SIG-M5 treated with dmso at 0.1 percent for 504 hours (cell line): ENCODE measurements at regions not wholly inside any gene's neighbourhood (a gene's known extent, or its start where the extent isn't known, plus 50 kb on each side); places are given as distances from the start of the nearest gene placed in this dataset.

Source experiments
- DNase-seq: peaks from one replicate; lab custom pipeline; 2025; ENCODE audit not compliant: unreplicated experiment; lab: John Stamatoyannopoulos, UW

DNA sequence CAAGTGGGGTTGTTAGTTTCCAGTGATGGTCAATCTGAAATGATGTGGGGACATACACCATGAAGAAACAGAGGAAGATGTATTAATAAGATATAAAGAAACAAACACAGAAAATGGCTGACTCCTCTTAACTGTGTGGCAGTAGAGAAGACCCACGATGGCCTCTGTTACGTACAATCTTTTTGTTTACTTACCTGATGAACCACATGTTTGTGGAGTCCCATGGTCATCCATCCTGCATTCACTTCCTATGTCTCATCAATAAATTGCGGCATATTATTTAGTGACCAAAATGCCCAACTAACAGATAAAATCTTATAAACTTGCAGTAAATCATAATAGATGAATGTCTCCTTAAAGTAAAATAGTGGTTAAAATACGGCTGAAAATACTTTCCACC is 740.1 kb upstream of the LINC00305 start:
- DNase-seq: no peak

DNA sequence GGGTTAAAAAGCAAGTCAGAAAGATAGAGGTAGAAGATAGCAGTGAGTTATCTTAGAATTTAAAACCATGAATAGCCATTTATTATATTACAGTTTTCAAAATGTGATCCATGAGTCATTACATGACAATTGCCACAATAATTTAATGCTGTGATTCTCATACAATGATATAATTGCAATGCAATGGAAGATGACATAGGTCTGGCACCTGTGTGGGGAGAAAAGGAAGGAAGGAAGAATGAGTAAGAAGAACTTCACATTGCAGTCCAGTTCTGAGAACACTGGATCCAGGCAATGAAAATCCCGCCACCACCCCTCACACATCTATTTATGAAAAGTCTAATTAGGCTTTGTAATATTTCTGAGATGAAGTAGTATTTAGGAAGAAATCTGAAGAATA is 738.1 kb upstream of the LINC00305 start:
- no peak for DNase-seq

DNA sequence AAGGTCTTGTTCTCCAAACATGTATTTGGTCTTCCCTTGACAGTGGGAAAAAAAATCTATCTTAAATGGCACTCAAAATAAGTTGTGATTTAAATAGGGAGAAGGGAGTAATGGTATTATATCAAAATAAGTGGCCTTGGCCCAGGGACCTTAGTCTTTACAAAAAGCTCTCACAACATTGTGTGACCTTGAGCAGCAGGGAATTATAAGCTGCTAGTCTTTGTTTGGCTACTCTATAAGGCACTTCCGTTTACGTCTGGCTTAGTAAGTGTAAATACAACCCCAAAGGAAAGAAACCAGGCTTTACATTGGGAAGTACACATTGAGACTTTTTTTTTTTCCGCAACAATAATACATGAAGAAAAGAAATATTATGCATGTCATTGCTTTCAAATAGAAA is 734.0 kb upstream of the LINC00305 start:
- no peak for DNase-seq

DNA sequence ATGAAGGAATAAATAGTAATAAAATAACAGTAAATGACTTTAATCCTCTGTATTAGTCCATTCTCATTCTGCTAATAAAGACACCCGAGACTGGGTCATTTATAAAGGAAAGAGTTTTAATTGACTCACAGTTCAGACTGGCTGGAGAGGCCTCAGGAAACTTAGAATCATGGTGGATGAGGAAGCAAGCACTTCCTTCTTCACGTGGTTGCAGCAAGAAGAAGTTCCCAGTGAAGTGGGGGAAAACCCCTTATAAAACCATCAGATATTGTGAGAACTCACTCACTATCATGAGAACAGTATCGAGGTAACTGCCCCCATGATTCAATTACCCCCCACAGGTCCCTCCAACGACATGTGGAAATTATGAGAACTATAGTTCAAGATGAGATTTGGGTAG is 727.9 kb upstream of the LINC00305 start:
- no peak for DNase-seq

DNA sequence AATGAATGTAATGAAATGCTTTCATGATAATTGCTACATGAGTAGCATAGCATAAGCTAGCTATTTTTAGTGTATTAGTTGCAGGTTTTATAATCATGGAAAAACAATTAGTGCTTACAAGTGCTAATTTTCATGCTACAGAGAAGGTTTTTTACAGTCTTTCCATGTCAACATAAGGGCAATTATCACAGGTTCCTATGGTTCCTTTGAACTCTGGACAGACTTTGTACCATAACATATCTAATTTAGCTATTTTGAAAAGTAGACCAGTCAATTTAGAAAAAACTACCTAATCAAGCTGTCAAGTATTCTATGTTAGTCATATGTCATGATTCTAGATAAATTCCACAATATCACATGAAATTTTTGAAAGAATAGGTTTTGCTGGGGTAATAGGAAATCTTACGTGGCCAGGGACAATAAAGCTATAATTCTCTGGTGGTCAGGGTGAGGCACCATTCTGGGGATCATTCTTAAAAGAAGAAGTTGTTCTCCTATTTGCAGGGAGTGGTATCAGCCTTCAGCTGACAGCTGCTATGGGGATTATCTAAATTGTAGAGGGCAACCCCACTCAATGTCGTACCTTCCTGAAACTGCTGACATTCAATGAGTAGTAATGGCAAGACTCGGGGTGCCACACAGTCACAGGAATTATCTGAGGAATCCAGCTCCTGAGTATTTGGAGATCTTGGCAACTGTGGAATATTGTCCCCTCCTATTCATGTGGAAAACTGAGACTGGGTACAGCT is 724.0 kb upstream of the LINC00305 start:
- DNase-seq: no peak

DNA sequence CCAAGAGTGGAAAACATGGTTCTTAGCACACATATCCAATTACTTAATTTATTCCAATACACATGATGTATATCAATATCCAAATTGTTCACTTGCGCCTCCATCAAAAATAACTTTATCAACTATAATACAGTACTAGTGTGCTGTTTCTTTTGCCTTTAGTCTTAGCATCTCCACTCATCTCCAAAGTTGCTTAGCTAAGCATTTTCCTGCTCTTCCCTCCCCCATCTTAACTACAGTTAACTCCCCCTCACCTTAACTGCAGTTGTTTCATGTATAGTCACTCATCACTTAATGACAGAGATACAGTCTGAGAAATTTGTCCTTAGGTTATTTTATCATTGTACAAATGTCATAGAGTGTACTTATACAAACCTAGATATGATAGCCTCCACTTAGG is 705.2 kb upstream of the LINC00305 start:
- DNase-seq: no peak

DNA sequence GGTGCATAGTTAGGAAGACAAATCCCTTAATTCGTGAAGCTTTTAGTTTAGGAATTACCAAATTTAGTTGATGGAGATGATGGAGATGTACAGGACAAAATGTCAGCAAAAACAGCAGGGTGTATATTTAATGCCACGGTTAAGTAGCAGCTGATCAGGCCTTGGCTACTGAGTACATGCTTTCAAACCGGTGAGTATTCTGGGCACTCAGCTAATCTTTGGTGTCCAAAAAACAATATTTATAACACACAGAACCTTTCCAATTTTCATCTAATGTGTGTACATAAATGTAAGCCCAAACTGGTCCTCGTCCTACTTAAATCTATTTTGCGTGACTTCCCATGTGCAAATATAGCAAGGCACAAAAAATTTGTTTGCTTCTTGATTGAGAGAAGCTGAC is 703.4 kb upstream of the LINC00305 start:
- DNase-seq: no peak

DNA sequence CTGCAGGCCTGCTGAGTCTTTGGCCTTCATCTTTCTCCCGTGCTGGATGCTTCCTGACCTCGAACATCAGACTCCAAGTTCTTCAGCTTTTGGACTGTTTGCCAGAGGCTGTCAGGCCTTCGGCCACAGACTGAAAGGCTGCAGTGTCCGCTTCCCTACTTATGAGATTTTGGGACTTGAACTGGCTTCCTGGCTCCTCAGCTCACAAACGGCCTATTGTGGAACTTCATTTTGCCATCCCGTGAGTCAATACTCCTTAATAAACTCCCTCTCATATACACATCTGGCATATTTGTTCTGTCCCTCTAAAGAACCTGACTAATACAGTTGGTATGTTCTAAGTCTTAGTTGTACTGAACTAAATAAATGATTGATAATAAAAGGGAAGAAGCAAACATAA is 702.8 kb upstream of the LINC00305 start:
- no peak for DNase-seq

DNA sequence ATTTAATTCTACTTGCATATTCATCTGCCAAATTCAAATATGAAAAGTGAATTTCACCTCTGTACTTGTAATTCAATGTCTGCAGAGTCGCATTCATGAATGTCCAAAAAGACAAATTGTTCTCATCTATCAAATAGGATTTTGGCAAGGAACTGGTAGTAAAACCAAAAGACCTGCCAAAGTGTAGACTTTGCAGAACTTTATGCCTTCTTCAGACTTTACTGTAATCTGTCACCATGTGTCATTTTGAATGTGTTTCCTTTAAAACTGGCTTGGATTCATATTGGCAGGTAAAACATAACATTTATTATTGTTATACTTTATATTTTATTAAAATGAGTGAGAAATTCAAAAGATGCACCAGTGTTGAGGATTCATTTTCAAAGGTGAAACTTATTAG is 701.9 kb upstream of the LINC00305 start:
- no peak for DNase-seq

DNA sequence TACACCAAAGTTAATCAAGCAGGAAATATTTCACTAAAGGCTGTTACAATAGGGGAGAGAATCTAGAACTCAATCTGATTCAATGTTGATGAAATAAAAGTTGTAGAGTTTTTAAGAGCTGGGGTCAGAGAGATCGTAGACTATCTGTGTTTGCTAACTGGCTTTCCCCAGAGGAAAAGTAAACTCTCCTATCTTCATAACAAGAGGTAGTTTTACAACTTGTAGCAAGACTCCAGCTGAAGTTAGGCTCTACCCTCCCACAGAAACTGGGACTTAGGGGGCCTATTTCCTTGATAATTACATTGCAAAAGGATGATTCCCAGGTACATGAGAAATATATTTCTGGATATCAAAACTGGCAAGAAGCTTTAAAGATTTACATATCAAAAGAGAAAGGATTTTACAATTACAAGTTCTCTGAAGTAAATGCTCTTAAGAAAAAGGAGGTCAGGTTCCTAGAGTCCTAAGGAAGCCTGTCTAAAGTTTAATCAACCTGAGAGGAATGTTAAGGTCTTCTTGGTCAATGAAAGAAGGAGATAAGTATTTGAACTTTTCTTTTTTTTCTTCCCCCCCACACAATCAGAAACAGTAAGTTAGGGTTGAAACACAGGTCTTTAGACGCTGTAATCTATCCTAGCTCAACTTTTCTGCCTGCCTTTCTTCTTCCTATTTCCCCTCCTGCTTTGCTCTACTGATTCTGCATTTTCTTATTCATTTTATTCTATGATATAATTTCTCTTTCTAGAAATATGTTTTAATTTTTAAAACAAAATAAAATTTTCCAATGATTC is 692.2 kb upstream of the LINC00305 start:
- DNase-seq: no peak

DNA sequence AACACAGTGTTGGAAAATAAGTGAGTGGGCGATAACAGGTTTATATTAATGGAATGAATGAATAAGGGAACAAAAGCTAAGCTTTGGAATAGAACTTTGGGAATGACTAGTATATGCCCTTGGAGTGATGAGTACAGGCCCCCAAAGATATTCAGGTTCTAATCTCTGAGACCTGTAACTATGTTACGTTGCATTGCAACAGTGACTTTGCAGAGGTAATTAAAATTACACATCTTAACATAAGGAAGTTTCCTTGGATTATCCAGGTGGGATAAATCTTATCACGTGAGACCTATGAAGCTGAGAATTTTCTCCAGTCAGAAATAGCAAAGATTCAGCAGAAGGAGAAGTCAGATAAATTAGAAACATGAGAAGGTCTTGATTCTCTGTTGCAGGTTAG is 661.5 kb upstream of the LINC00305 start:
- no peak for DNase-seq

DNA sequence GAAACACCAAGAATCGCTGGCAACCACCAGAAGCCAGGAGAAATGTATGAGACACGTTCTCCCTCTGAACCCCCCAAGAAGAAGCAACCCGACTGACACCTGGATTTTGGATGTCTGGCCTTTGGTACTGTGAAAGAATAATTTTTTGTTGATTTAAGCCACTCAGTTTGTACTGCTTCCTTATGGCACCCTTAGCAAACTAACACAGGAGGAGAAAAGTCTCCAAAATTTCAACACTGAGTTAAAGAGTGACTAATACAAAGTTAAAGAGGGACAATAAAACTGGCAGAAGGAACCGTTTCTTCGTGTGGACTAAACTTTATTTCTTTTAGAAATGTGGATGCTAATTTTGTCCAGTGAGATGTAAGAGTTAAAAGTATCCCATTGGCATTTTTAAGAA is 660.9 kb upstream of the LINC00305 start:
- DNase-seq: no peak

DNA sequence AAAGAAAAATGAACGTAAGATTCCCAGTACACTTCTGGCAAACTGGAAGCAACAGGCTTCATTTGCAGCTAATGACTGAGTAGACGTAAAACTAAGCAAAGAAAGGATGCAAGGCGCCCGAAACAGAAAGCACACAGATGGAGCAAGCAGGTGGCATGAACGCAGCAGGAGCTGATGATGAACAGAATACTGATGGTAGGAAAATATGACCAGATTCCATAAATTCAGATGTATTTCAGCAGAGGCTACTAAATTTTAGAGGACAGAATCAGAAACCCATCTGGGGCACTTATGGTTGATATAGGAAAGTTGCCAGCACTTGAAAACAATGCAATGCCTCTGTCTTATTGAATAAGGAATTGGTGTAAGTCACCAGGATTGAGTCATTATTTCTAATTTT is 658.7 kb upstream of the LINC00305 start:
- DNase-seq: no peak

DNA sequence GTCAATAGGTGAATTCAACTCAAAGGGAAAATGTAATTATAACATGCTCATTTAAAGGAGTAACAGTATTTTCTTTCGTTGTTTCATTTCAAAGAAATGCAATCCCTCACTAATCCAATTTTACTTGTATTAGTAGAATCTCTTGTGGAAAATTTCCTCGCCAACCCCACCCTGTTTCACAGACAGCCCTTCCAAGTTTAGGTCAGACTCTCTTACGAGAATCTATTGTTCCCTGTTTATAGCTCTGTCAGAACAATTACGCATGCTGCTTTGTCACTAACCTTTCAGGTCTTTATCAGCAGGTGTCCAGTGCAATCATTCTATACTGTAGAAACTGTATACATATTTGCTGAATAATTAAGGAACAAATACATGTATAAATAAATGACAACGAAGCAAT is 657.8 kb upstream of the LINC00305 start:
- no peak for DNase-seq

DNA sequence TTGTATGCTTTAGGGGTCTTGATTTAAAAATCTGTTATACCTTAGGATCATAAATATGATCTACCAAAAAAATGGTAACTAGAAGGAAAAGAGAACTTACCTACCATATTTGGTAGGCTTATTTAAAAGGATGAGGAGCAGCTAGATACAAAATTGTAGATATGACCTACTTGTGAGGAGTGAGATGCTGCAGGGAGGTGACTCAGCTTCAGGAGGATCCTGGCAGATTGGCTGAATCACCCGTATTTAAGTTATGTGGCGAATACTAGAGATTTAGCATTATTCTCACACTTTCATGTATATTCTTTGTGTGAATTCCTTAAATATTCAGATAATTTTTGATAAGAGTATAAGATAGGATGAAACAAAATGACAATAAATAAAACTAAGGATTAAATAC is 657.3 kb upstream of the LINC00305 start:
- no peak for DNase-seq

DNA sequence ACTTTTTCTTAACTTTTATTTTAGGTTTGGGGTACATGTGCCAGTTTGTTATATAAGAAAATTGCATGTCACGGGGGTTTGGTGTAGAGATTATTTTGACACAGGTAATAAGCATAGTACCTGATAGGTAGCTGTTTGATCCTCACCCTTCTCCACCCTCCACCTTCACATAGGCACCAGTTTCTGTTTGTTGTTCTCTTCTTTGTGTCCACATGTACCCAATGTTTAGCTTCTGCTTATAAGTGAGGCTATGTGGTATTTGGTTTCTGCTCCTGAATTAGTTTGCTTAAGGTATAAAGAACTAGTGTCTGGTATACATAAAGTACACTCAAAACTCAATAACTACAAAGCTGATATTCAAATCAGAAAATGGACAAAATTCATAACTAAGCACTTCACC is 654.6 kb upstream of the LINC00305 start:
- DNase-seq: no peak

DNA sequence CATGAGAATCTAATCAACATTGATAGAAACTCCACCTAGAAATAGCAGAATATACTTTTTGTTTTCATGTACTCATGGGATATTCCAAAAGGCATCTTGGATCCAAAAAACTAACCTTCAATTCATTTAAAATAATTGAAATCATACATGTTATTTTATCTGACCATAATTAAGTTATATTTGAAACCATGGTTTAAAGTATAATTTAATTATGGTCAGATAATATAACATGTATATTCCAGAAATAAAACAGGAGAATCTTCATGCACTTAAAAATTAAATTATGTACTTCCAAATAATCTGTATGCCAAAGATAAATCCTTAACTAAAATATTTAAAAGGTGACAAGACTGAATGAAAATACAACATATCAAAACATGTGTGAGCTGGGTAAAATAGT is 651.3 kb upstream of the LINC00305 start:
- DNase-seq: no peak

DNA sequence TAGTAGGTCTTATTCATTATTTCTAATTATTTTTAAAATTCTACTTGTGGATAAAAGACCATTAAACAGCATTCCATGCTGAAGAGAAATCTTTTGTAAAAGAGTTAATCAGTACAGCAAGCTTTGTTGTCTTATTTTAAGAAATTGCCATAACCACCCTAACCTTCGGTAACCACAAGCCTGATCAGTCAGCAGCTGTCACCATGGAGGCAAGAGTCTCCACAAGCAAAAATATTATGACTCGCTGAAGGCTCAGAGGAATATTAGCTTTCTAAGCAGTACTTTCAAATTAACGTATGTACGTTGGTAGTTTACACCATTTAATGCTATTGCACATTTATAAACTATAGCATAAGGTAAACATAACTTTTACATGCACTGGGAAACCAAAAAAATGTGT is 650.5 kb upstream of the LINC00305 start:
- DNase-seq: no peak

DNA sequence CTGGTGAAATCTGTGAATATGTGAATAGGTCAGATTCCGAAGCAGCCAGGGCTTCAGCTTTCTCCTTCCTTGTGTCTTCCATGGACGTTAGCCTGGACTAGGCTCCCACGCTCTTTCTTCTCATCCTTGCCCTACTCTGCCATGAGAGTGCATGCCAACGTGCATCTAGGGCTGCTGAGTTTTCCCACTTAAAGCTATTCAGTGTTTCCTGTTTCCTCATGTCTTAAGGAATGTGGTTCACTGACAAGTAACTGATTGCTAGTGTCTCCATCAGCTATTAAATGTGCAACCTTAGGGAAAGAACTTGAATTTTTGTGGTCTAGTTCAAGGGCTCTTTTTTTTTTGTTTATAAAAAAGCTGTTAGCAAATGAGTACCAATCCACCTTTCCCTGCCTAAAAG is 642.3 kb upstream of the LINC00305 start:
- DNase-seq: no peak

DNA sequence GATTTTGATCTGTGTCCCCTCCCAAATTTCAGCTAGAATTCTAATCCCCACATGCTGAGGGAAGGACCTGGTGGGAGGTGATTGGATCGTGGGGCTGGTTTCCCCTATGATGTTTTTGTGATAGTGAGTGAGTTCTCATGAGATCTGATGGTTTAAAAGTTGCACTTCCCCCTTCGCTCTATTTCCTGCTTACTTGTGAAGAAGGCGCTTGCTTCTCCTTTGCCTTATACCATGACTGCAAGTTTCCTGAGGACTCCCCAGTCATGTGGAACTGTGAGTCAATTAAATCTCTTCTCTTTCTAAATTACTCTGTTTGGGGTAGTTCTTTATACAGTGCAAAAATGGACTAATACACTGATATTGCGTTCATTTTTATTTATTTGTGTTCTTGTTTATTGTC is 636.8 kb upstream of the LINC00305 start:
- DNase-seq: no peak

DNA sequence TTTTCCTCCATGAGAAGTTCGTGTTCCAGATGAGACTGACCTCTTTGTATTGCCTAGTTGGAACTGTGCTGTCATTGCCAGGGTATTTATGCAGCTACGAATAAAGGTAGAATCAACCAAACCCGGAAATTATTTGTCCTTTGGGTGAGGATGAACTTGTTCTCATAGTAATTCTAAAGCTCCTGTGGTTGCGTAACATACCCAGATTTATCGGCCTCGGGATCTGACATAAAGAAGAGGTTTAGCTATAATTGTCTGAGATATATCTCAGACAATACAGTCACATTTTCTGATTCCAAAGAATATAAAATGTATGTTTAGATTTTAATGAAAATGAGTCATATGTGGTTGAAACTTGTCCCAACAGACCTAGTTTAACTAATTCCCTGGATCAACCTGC is 628.7 kb upstream of the LINC00305 start:
- no peak for DNase-seq

DNA sequence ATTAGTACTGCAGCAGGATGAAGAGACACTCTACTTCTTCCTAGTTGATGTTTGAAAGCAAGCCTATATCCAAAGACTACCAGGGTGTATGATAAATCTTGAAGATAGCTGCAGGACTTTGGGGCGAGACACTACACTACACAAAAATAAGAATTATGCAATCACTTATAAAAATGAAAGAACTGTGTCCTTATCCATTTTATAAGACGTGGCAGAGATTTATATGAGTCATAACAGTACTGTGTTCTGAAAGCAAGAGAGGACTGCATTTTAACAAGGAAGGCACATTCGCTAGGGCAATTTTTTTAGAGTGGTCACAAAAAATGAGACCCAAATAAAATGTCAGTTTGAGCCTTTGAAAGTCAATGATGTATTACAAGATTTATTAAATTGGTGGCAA is 617.0 kb upstream of the LINC00305 start:
- no peak for DNase-seq

DNA sequence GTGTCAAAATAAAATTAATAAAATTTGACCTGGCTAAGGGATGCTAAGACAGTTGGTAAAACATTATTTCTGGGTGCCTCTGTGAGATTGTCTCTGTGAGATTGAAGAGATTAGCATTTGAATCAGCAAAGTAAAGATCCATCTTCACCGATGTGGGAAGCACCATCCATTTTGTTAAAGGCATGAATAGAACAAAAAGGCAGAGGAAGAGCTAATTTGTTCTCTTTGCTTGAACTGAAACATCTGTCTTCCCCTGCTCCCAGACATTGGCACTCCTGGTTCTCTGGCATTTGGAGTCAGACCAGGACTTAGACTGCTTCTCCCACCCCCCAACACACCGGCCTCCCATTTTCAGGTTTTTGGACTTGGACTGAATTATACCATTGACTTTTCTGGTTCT is 603.8 kb upstream of the LINC00305 start:
- DNase-seq: no peak
